NCI-H1930 (cell line): ENCODE measurements at regions not wholly inside any gene's neighbourhood (a gene's known extent, or its start where the extent isn't known, plus 50 kb on each side); places are given as distances from the start of the nearest gene placed in this dataset.

Experiments used
- DNase-seq, 2 experiments: peaks; one replicate each; lab custom pipeline; 2025; lab: John Stamatoyannopoulos, UW

DNA sequence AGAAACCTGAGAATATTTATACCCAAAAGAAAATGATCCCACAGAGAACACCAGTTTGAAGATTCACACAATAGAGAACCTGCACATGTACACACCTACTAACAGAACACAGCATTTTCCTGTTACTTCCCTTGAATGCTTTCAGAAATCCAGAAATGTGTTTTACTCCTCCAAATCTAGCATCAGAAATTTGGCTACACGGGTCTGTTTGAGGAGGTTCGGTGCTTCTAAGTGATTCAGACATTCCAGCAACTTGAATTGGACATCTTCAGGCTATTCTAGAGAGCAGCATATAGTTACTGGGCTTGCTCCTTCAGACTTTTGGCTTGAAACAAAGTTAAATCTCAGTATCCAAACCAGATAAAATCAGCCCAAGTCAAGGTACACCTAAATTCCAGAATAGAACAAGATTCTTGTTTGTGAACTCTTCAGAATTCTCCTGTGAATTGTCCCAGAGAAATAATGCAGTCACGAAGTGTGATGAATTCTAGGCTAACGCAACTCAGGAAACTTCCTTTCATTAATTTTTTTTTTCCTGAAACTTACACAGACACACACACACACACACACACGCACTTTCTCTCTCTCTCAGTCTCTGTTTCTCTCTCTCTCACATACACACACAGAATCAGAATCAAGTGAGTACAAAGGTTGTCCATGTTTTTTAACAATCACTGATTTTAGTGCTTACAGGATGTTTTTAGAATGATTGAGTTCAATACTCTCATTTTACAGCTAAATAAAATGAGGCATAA, 278.4 kb upstream of the SNX7 start:
- no peak for DNase-seq

DNA sequence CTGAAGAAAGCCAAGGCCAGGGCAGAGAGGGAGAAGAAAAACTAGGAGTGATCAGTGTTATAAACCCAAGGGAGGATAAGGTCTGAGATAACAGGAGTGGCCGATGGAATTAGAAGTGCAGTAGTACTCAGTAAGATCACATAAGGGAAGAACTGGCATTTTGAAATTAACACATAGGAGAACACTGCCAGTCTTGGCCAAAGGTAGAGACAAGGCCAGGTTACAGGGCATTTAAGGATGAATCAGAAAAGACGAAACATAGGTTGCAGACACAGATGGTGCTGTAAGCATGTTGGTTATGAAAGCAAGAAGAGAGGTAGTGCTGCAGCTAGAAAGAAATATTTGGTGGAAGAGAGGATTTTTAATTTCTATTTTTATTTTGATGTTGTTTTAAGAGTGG, 278.9 kb upstream of the SNX7 start:
- no peak for DNase-seq

DNA sequence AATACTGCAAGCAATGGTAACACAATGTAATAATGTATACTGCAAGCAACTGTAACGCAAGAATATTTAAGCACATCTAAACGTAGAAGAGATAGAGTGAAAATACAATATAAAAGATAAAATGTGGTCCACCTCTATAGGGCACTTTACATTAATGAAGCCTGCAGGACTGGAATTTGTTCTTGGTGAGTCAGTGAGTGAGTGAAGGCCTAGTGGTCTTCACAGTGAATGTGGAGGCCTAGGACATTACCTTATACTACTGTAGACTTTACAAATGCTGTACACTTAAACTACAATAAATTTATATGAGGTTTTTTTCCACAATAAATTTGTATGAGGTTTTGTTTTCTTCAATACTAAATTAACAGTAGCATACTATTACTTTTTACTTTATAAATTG, 287.4 kb upstream of the SNX7 start:
- no peak for DNase-seq

DNA sequence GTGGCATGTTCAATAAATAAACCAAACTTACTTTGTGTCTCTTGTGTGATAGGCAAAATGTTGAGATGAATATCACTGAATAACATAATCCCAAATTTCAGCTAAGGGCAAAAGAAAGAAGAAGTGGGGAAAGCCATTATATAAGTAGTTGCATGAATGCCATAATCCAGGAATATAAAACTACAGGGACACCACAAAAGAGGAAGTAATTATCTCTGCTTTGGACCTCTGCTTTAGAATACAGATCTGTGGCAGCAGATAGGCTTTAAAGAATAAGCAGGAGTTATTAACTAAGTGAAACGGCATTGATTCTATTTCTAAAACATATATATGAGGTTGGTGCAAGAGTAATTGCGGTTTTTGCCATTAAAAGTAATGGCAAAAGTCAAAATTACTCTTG, 288.5 kb upstream of the SNX7 start:
- no peak for DNase-seq

GRCh38 chr1:98371764-98372163, 289.8 kb upstream of the SNX7 start:
- no peak for DNase-seq

- no peak for DNase-seq
Observed at GRCh38 chr1:98369463-98369862, 292.1 kb upstream of the SNX7 start.

GRCh38 chr1:98368995-98369394, 292.5 kb upstream of the SNX7 start:
- no peak for DNase-seq

DNA sequence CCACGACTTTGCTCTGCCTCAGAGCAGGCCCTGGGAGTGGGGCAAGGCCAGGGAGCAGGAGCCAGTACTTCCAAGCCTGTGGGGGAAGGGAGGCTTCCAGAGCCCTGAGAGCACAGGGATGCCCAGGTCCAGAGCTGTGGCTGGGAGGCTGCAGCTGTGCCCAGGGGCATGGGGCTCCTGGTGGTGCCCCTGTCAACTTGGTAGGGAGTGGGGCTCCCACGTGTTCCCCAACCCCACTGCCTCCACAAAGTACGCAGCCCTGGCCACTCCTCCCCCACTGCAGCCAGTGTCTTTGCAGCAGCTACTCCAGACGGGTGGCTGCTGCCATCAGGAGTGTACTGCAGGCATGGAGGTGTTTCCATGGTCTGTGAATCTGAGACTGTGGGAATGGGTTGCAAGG, 294.1 kb upstream of the SNX7 start:
- no peak for DNase-seq

- DNase-seq: no peak
Observed at GRCh38 chr1:98366343-98366742, 295.2 kb upstream of the SNX7 start.

DNA sequence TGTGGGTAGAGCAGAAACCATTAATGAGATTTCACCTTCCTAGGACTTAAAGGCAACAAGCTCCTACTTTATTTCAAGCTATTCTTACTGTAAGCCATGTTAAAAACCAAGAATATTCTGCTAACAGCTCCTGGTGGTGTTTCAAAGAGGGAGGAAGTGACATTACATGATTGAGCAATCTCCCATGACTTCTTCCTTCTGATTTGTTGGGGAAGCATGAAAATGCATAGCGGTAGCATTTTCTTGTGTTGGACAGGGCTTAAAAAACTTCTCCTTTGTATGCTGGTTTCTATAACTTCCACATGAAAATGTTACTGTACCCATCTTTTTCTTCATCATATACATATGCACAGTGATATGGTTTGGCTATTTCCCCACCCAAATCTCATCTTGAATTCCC, 297.0 kb upstream of the SNX7 start:
- no peak for DNase-seq

- DNase-seq: no peak
Observed at GRCh38 chr1:98360864-98361263, 300.7 kb upstream of the SNX7 start.

GRCh38 chr1:98355656-98356383, 305.7 kb upstream of the SNX7 start:
- no peak for DNase-seq

DNA sequence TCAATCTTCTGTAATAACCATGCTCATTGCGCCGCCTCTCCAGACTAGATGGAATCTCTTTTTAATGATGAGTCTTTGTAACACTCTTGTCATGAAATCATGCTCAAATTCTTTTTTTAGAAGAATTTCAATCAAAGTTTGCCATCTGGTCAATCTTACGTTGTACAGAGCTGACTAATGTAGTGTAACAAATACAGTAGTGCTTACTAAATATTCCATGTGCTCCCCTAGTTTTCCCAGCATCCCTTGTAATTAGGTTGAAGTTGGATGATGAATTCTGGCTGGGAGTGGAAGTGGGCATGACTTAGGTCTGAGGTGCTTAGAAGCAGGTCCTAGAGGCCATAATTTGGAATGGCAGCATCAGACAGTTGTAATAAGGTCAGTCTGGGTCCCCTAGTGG, 309.1 kb upstream of the SNX7 start:
- DNase-seq: no peak

GRCh38 chr1:98351561-98351960, 310.0 kb upstream of the SNX7 start:
- DNase-seq: no peak

GRCh38 chr1:98345417-98345816, 316.1 kb upstream of the SNX7 start:
- no peak for DNase-seq

DNA sequence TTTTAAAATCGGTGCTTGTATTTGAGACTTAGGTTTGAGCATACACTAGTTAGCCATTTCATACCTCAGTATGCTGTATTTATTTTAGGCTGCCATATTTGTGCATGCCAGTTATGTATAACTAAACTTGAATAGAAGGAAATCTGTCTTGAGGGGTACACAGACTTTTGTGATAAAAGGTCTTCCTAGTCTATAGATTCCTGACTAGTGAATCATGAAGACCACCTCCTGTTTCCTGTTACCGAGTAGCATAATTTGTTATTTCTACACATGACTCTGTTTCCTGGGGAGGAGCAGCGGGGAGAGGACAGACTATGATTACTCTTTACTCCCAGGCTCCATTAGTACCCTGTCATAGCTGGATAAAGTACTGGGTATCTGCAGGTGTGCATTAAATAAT, 316.8 kb upstream of the SNX7 start:
- no peak for DNase-seq

DNA sequence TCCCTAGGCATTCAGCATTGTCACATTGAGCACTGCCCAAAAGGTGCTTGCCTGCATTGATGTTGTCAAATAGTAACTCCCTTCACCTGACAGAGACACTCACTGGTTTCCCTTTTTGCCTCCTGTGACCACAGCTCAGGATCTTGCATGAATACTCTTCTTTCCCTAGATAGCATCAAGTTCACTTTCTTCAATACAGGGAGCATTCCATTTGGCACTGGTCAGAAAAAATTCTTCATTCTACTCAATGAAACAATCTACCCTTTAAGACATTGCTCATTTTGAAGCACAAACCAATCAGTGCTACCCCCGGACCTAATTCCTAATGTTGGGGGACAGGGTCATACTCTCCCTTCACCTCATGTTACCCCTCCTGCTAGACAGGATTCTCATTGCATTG, 319.0 kb upstream of the SNX7 start:
- DNase-seq: no peak

GRCh38 chr1:98340511-98340910, 321.0 kb upstream of the SNX7 start:
- no peak for DNase-seq

DNA sequence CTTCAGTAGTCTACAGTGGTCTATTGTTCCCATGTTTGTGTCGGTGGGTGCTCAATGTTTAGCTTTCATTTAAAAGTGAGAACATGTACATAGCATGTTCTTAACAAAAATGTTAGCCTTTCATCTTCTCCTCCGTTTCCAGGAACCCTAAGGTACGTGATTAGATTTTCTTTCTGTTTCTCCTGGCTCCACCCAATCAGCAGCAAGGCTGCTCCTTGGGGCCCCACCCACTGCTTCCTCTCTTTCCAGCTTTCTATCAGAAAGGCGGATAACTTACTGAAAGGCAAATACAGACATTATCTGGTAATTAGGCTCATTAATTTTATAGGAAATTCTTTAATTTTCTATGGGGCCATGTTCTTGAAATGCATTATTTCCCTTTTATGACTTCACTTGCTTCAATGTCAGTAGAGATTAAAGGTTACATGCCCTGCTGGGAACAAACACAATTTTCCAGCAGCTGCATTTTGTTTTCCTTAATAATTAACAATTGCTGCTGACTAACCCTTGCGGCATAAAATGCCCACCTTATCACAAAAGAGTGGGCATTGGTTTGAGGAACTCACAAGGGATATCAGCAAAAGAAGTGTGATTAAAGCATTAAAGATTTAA, 324.9 kb upstream of the SNX7 start:
- peak; percentile 37 to 53 for DNase-seq

GRCh38 chr1:98333936-98334335, 327.6 kb upstream of the SNX7 start:
- no peak for DNase-seq

DNA sequence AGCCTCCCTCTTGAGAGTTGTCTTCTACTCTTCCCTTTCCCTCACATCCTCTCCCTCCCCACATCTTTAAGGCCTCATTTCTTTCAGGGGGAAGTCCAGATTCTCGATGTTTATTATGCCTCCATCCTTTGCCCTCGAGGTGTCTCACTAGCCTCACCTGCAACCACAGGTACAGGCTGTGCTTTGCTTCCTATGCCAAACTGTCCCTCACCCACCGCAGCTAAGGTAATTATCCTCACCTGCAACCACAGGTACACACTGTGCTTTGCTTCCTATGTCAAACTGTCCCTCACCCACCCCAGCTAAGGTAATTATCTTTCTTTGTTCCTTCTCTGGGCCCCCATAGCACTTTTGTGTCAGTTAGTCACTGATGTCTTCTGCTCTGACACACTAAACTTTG, 328.1 kb upstream of the SNX7 start:
- DNase-seq: no peak

GRCh38 chr1:98331718-98332311, 329.7 kb upstream of the SNX7 start:
- DNase-seq: no peak

- DNase-seq: no peak
Observed at GRCh38 chr1:98331243-98331642, 330.3 kb upstream of the SNX7 start.
